Kidney (tissue), 13 donors: ENCODE measurements at regions not wholly inside any gene's neighbourhood (a gene's known extent, or its start where the extent isn't known, plus 50 kb on each side); places are given as distances from the start of the nearest gene placed in this dataset.

Experiments used
- DNase-seq, 5 donors: peaks; one replicate each; pipeline ENCODE4 v3.0.0-alpha.2; 2013 to 2020
- FAIRE-seq: peaks from 2 replicates; lab custom pipeline; 2012; peaks lifted over from hg19 to GRCh38; lab: Jason Lieb, UNC
- H3K27ac ChIP-seq, 2 donors: one replicate each; pipeline ENCODE4 v1.7.0; 2013; ENCODE audit warnings: low read depth in 2 of 2, low read length in 2 of 2, inconsistent platforms in 1 of 2
- H3K27me3 ChIP-seq: one replicate; pipeline ENCODE4 v1.7.1; 2013; ENCODE audit warnings: low read length, inconsistent platforms; ENCODE audit not compliant: control insufficient read depth, insufficient read depth
- H3K36me3 ChIP-seq, 3 donors: one replicate each; pipeline versions ENCODE4 v1.7.0 to v1.7.1; 2013; ENCODE audit warnings: low read length in 3 of 3, control low read depth in 1 of 3, inconsistent platforms in 1 of 3; ENCODE audit not compliant: insufficient read depth in 3 of 3, control insufficient read depth in 2 of 3
- H3K4me1 ChIP-seq, 3 donors: one replicate each; pipeline versions ENCODE4 v1.7.0 to v1.7.1; 2013; ENCODE audit warnings: low read length in 3 of 3, inconsistent platforms in 1 of 3, low read depth in 1 of 3; ENCODE audit not compliant: control insufficient read depth in 2 of 3, insufficient read depth in 2 of 3
- H3K4me3 ChIP-seq, 3 donors: one replicate each; pipeline versions ENCODE4 v1.7.0 to v1.8.1; 2013; ENCODE audit warnings: low read length in 3 of 3, control low read depth in 1 of 3, inconsistent platforms in 1 of 3
- H3K9ac ChIP-seq, 3 donors: one replicate each; pipeline versions ENCODE4 v1.7.0 to v1.7.1; 2013; ENCODE audit warnings: low read length in 3 of 3, control low read depth in 1 of 3, inconsistent platforms in 1 of 3
- H3K9me3 ChIP-seq, 3 donors: one replicate each; pipeline versions ENCODE4 v1.7.0 to v1.7.1; 2013; ENCODE audit warnings: low read length in 3 of 3, control low read depth in 1 of 3, inconsistent platforms in 1 of 3; ENCODE audit not compliant: control insufficient read depth in 2 of 3, insufficient read depth in 1 of 3
- CTCF ChIP-seq: IDR thresholded peaks from 3 replicates; pipeline ENCODE4 v1.5.1; 2012; ENCODE audit warnings: mild to moderate bottlenecking, moderate library complexity, borderline replicate concordance; ENCODE audit not compliant: insufficient read depth; ENCODE audit errors: extremely low read depth
- intact Hi-C: fragments of 100-400 bp; cut with DNase I; formaldehyde crosslinking; loops from one replicate; pipeline ENCODE4 v1.11.1; 2022
- donor health status: control.
- donor health status: control.
- donor health status: control.
- donor health status: control.
- donor health status: control.
- donor health status: DM: yes; HTN: yes; CAD: no.
- donor health status: Normal renal cell carcinoma (clear cell type).

- Histone ChIP-seq H3K36me3 (no peaks in the 10 kb centered on the region), H3K4me1 (no peaks in the 10 kb centered on the region), H3K27ac (no peak overlapping the region), H3K4me3 (no peak overlapping the region), H3K9ac (no peak overlapping the region), H3K27me3 (no peaks in the 10 kb centered on the region), H3K9me3 (no peaks in the 10 kb centered on the region)
- TF ChIP-seq CTCF: no peak
- intact Hi-C loops: no loop called here
- DNase-seq (no peak), FAIRE-seq (no peak)
Measured at GRCh38 chr10:42490368-42490767, 148.0 kb downstream of the ZNF33B start.

GRCh38 chr10:42488416-42488815 is 150.0 kb downstream of the ZNF33B start:
- Histone ChIP-seq H3K9ac (no peak overlapping the region), H3K27ac (no peak overlapping the region), H3K36me3 (no peaks in the 10 kb centered on the region), H3K27me3 (no peaks in the 10 kb centered on the region), H3K4me3 (no peak overlapping the region), H3K9me3 (no peaks in the 10 kb centered on the region), H3K4me1 (no peaks in the 10 kb centered on the region)
- FAIRE-seq (no peak), DNase-seq (no peak)
- intact Hi-C loops: no loop called here
- TF ChIP-seq CTCF: no peak

GRCh38 chr10:42482411-42482810 is 156.0 kb downstream of the ZNF33B start:
- DNase-seq (no peak), FAIRE-seq (no peak)
- H3K27me3 ChIP-seq: no peaks in the 10 kb centered on the region
- H3K4me3 ChIP-seq: no peak overlapping the region
- no peaks in the 10 kb centered on the region for H3K9me3 ChIP-seq
- no peaks in the 10 kb centered on the region for H3K4me1 ChIP-seq
- H3K36me3 ChIP-seq: no peaks in the 10 kb centered on the region
- no peak overlapping the region for H3K9ac ChIP-seq
- intact Hi-C loops: no loop called here
- TF ChIP-seq CTCF: no peak
- H3K27ac ChIP-seq: no peak overlapping the region

GRCh38 chr10:42479057-42479456 is 159.3 kb downstream of the ZNF33B start:
- no peak for TF ChIP-seq CTCF
- Histone ChIP-seq H3K27ac (no peak overlapping the region), H3K36me3 (no peaks in the 10 kb centered on the region), H3K4me3 (no peak overlapping the region), H3K9me3 (no peaks in the 10 kb centered on the region), H3K27me3 (no peaks in the 10 kb centered on the region), H3K9ac (no peak overlapping the region), H3K4me1 (no peaks in the 10 kb centered on the region)
- intact Hi-C loops: no loop called here
- no peak for FAIRE-seq
- DNase-seq: no peak
